Body of pancreas (tissue), 4 donors: ENCODE measurements at regions not wholly inside any gene's neighbourhood (a gene's known extent, or its start where the extent isn't known, plus 50 kb on each side); places are given as distances from the start of the nearest gene placed in this dataset.

Experiments used
- ATAC-seq: fragments of 150-250 bp; one replicate; pipeline ENCODE4 v1.9.1; 2016
- DNase-seq, 4 donors: peaks; one replicate each; pipeline ENCODE4 v3.0.0-alpha.2; 2019
- H3K27ac ChIP-seq, 4 donors: fragments of 200-600 bp; sonication (generic); 1 replicate in 3 of 4; 2 replicates in 1 of 4; pipeline versions ENCODE4 v1.5.1 to v1.6.1; 2016 to 2019; ENCODE audit warnings: mild to moderate bottlenecking in 1 of 4, mixed read lengths in 1 of 4, moderate library complexity in 1 of 4
- H3K27me3 ChIP-seq, 2 donors: fragments of 200-600 bp; sonication (generic); one replicate each; pipeline ENCODE4 v1.6.0; 2016; ENCODE audit warnings: mild to moderate bottlenecking in 1 of 2
- H3K36me3 ChIP-seq, 2 donors: fragments of 200-600 bp; sonication (generic); replicated peaks in 1 of 2; 2 replicates each; pipeline ENCODE4 v1.5.1; 2016; ENCODE audit warnings: low read depth in 2 of 2; ENCODE audit not compliant: insufficient read depth in 1 of 2
- H3K4me1 ChIP-seq: fragments of 200-600 bp; sonication (generic); one replicate; pipeline ENCODE4 v1.6.0; 2016
- H3K4me3 ChIP-seq, 2 donors: fragments of 200-600 bp; sonication (generic); 1 replicate in 1 of 2; 2 replicates in 1 of 2; pipeline ENCODE4 v1.5.1; 2016 to 2019
- H3K9me3 ChIP-seq, 3 donors: fragments of 200-600 bp; sonication (generic); 1 replicate in 2 of 3; 2 replicates in 1 of 3; pipeline ENCODE4 v1.5.1; 2016
- POLR2A ChIP-seq, 3 donors: fragments of 450-650 bp; IDR thresholded peaks; one replicate each; pipeline ENCODE4 v1.6.1; 2016; ENCODE audit warnings: antibody characterized with exemption in 3 of 3, mild to moderate bottlenecking in 2 of 3
- WGBS, 2 donors: methylation state at CpG; one replicate each; pipeline ENCODE4 v1.1.5; 2017; 5-methylcytosine and 5-hydroxymethylcytosine counted together
- intact Hi-C: fragments of 100-400 bp; cut with DNase I; formaldehyde crosslinking; loops from one replicate; pipeline ENCODE4 v1.15.1; 2023
- TF ChIP-seq, protein P1 (sequence below), 7 experiments: fragments of 450-650 bp in 4 of 7; fragments of 200-600 bp in 3 of 7; sonication (generic) in 3 of 7; IDR thresholded peaks; one replicate each; pipeline ENCODE4 v1.5.1; 2016 to 2019; ENCODE audit warnings: antibody characterized with exemption in 7 of 7

DNA sequence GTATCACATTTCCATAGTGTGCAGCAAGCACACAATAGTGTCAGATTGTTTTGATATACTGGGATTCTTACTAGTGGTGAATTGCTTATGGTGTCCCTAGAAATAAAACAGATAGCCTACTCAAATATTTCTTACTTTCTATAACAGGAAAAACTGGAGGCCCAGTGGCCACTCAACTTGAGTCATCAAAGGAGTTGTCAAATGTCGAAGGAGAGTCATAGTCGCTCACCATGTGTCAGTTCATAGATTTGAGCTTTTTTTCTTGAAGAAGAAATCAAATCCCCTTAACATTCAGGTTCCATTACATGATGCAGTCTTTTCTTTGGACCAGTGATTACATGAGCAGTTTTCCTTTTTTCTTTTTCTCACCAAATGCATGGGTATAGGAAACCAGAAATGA, 1271.0 kb downstream of the RAPGEF2 start:
- H3K27me3 ChIP-seq, result no peaks in the 10 kb centered on the region
- no peak for DNase-seq
- H3K4me3 ChIP-seq, result no peak overlapping the region
- H3K36me3 ChIP-seq, result no peaks in the 10 kb centered on the region
- no peaks in the 10 kb centered on the region for H3K9me3 ChIP-seq
- no peaks in the 10 kb centered on the region for H3K4me1 ChIP-seq
- 95 to 100% methylated on average over 2 of the region's 2 CpGs for WGBS, 2 donors
- H3K27ac ChIP-seq, result no peak overlapping the region
- no peak for TF ChIP-seq POLR2A (IDR thresholded peaks at IDR 0.05)
- TF ChIP-seq, protein P1, sequence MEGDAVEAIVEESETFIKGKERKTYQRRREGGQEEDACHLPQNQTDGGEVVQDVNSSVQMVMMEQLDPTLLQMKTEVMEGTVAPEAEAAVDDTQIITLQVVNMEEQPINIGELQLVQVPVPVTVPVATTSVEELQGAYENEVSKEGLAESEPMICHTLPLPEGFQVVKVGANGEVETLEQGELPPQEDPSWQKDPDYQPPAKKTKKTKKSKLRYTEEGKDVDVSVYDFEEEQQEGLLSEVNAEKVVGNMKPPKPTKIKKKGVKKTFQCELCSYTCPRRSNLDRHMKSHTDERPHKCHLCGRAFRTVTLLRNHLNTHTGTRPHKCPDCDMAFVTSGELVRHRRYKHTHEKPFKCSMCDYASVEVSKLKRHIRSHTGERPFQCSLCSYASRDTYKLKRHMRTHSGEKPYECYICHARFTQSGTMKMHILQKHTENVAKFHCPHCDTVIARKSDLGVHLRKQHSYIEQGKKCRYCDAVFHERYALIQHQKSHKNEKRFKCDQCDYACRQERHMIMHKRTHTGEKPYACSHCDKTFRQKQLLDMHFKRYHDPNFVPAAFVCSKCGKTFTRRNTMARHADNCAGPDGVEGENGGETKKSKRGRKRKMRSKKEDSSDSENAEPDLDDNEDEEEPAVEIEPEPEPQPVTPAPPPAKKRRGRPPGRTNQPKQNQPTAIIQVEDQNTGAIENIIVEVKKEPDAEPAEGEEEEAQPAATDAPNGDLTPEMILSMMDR (IDR thresholded peaks at IDR 0.05), result no peak
- ATAC-seq, result no peak
- intact Hi-C loops, result no loop called here

DNA sequence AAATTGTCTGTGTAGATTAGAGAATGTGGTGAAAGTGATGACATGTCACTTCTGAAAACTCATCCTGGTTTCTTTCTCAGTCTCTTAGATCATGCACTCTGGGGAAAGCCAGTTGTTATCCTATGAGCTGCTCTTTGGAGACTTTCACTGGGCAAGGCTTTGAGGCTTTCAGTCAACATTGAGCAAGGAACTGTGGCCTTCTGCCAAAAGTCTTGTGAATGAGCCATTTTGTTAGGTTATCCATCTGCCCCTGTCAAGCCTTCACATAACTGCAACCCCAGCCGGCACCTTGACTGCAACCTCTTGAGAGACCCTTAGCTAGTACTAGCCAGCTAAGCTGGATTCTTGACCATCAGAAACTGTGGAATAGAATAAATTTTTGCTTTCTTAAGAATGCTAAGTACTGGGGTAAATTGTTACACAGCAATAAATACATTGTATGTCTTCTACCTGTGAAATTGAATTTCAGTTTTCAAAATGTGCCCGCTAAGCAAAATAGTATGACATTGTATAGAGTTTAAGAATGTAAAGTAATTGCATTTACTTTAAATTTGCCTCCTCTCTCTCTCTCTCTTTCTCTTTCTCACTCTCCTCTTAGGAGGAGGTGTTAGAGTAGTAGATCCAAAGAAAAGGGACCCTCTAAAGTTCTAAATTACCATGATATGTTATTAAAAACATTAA, 1273.0 kb downstream of the RAPGEF2 start:
- no peaks in the 10 kb centered on the region for H3K9me3 ChIP-seq
- 70 to 71% methylated on average over 2 of the region's 2 CpGs for WGBS, 2 donors
- no peaks in the 10 kb centered on the region for H3K27me3 ChIP-seq
- intact Hi-C loops, result no loop called here
- H3K36me3 ChIP-seq, result no peaks in the 10 kb centered on the region
- no peak for ATAC-seq
- peak in 1 of 4 donors; percentile 19 for DNase-seq
- no peaks in the 10 kb centered on the region for H3K4me1 ChIP-seq
- no peak overlapping the region for H3K4me3 ChIP-seq
- H3K27ac ChIP-seq, result no peak overlapping the region
- TF ChIP-seq, protein P1 (IDR thresholded peaks at IDR 0.05), result no peak
- TF ChIP-seq POLR2A (IDR thresholded peaks at IDR 0.05), result no peak

DNA sequence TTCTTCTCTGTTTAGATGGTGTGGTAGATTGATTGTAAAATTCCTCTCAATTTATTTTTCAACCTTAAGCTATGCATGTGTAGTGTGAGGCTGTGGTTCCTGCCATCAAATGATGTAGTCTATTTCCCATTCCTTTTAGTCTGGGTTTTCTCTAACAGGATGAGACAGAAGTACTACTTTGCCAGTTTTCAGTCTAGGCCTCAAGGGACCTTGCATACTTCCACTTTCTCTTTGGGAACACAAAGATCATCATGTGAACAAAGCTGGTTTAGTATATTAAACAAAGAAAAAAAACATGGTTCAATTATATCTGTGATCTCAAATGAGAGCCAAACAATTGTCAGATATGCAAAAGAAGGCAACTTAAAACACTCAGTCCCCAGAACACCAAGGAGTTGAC, 1284.0 kb downstream of the RAPGEF2 start:
- TF ChIP-seq POLR2A (IDR thresholded peaks at IDR 0.05), result no peak
- TF ChIP-seq, protein P1 (IDR thresholded peaks at IDR 0.05), result no peak
- ATAC-seq (no peak), DNase-seq (no peak)
- Histone ChIP-seq H3K4me1 (no peaks in the 10 kb centered on the region), H3K27me3 (no peaks in the 10 kb centered on the region), H3K36me3 (no peaks in the 10 kb centered on the region), H3K9me3 (peaks cover 0 to 14% (median 0%) of the 10 kb centered on the region in 3 donors), H3K4me3 (no peak overlapping the region), H3K27ac (no peak overlapping the region)
- intact Hi-C loops, result no loop called here

DNA sequence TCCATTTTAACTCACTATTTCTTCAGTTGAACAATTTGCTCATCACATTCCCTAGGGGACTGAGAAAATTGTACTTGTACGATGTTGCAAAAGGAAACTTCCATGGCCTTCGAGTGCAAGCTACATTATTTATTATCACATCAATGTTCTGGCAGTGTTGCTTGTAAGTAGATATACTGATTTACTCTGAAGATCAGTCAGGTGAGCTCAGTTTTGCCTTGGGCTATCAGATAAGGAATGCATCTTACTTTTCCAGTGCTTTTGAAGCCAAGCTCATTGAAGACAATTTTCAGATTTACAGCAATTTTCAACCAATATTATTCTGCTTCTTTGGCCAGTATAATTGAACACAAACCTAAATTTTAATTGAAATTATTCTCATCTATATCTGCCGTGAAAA, 1296.9 kb downstream of the RAPGEF2 start:
- Histone ChIP-seq H3K4me3 (no peak overlapping the region), H3K36me3 (no peaks in the 10 kb centered on the region), H3K4me1 (no peaks in the 10 kb centered on the region), H3K27ac (no peak overlapping the region), H3K9me3 (no peaks in the 10 kb centered on the region), H3K27me3 (no peaks in the 10 kb centered on the region)
- no peak for ATAC-seq
- DNase-seq, result no peak
- intact Hi-C loops, result no loop called here
- WGBS, 2 donors, result 72 to 91% methylated on average over 3 of the region's 3 CpGs
- TF ChIP-seq POLR2A (IDR thresholded peaks at IDR 0.05), result no peak
- TF ChIP-seq, protein P1 (IDR thresholded peaks at IDR 0.05), result no peak

DNA sequence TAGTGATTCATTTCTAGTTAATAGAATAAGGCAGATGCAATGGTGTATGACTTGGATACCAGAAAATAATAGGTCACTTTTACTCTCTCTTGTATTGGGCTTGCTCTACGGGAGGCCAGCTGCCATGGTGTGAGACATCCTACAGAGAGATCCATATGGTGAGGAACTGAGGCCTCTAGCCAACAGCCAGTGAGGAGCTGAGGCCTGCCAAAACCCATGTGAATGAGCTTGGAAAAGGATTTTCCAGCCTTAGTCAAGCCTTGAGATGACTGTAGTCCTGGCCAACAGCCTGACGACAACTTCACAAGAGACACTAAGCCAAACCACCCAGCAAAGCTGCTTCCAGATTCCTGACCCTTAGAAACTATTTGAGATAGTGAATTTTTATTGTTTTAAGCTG, 1300.2 kb downstream of the RAPGEF2 start:
- WGBS, 2 donors, result 69 to 88% methylated on average over 2 of the region's 2 CpGs
- Histone ChIP-seq H3K4me3 (no peak overlapping the region), H3K27ac (no peak overlapping the region), H3K27me3 (no peaks in the 10 kb centered on the region), H3K4me1 (no peaks in the 10 kb centered on the region), H3K9me3 (no peaks in the 10 kb centered on the region), H3K36me3 (no peaks in the 10 kb centered on the region)
- intact Hi-C loops, result no loop called here
- TF ChIP-seq, protein P1 (IDR thresholded peaks at IDR 0.05), result no peak
- no peak for ATAC-seq
- DNase-seq, result no peak
